CD4-positive, alpha-beta T cell treated with Interleukin-4 for 1 hour (primary cell): ENCODE measurements at regions not wholly inside any gene's neighbourhood (a gene's known extent, or its start where the extent isn't known, plus 50 kb on each side); places are given as distances from the start of the nearest gene placed in this dataset.

Experiments
- DNase-seq, 2 donors: peaks; one replicate each; pipeline ENCODE4 v3.0.0-alpha.2; 2020 to 2022

GRCh38 chr16:51559901-51560300, 408.8 kb upstream of the SALL1 start:
- no peak for DNase-seq

GRCh38 chr16:51557670-51558069, 406.6 kb upstream of the SALL1 start:
- no peak for DNase-seq

- DNase-seq, result no peak
These were observed 405.7 kb upstream of the SALL1 start for GRCh38 chr16:51556694-51557340.

GRCh38 chr16:51553910-51554309, 402.8 kb upstream of the SALL1 start:
- DNase-seq, result no peak

- DNase-seq, result no peak
These were observed 402.2 kb upstream of the SALL1 start for GRCh38 chr16:51553314-51553713.

GRCh38 chr16:51550800-51551347, 399.8 kb upstream of the SALL1 start:
- DNase-seq, result no peak

- no peak for DNase-seq
These were observed 398.8 kb upstream of the SALL1 start for GRCh38 chr16:51549836-51550235.

- no peak for DNase-seq
These were observed 394.9 kb upstream of the SALL1 start for GRCh38 chr16:51545951-51546350.

GRCh38 chr16:51544851-51545467, 393.9 kb upstream of the SALL1 start:
- no peak for DNase-seq

- no peak for DNase-seq
These were observed 392.9 kb upstream of the SALL1 start for GRCh38 chr16:51543971-51544370.

- no peak for DNase-seq
These were observed 392.1 kb upstream of the SALL1 start for GRCh38 chr16:51542981-51543815.

GRCh38 chr16:51540259-51540658, 389.2 kb upstream of the SALL1 start:
- DNase-seq, result no peak

GRCh38 chr16:51538707-51539498, 387.8 kb upstream of the SALL1 start:
- no peak for DNase-seq

GRCh38 chr16:51535591-51535990, 384.5 kb upstream of the SALL1 start:
- no peak for DNase-seq

- DNase-seq, result no peak
These were observed 381.5 kb upstream of the SALL1 start for GRCh38 chr16:51532551-51532950.

- no peak for DNase-seq
These were observed 380.2 kb upstream of the SALL1 start for GRCh38 chr16:51531271-51531670.

- DNase-seq, result no peak
These were observed 376.3 kb upstream of the SALL1 start for GRCh38 chr16:51527349-51527748.

- DNase-seq, result no peak
These were observed 375.6 kb upstream of the SALL1 start for GRCh38 chr16:51526621-51527020.

GRCh38 chr16:51524555-51525373, 373.7 kb upstream of the SALL1 start:
- no peak for DNase-seq

GRCh38 chr16:51524070-51524469, 373.0 kb upstream of the SALL1 start:
- no peak for DNase-seq

- no peak for DNase-seq
These were observed 372.3 kb upstream of the SALL1 start for GRCh38 chr16:51523400-51523799.

- no peak for DNase-seq
These were observed 371.8 kb upstream of the SALL1 start for GRCh38 chr16:51522902-51523301.
